Activated naive CD4-positive, alpha-beta T cell treated with anti-CD3 and anti-CD28 coated beads, Interleukin-2, amount 50 U/mL, for 16 hours (primary cell): ENCODE measurements at regions not wholly inside any gene's neighbourhood (a gene's known extent, or its start where the extent isn't known, plus 50 kb on each side); places are given as distances from the start of the nearest gene placed in this dataset.
"Not testable (repeated sequence)": the region's sequence is repeated elsewhere in the genome, so short reads cannot be mapped to it uniquely, and the experiment has no call there.

Experiments
- DNase-seq: peaks from one replicate; pipeline ENCODE4 v3.0.0-alpha.2; 2020

- no peak for DNase-seq
Measured at GRCh38 chr1:224061436-224061835, 52.5 kb upstream of the FBXO28 start.

- DNase-seq: no peak
Measured at GRCh38 chr1:224059897-224060427, 53.9 kb upstream of the FBXO28 start.

- DNase-seq: no peak
Measured at GRCh38 chr1:224058303-224058702, 55.6 kb upstream of the FBXO28 start.

- DNase-seq: no peak
Measured at GRCh38 chr1:224057461-224058199, 56.3 kb upstream of the FBXO28 start.

GRCh38 chr1:224054611-224055010, 59.3 kb upstream of the FBXO28 start:
- no peak for DNase-seq

- no peak for DNase-seq
Measured at GRCh38 chr1:224054012-224054411, 59.9 kb upstream of the FBXO28 start.

GRCh38 chr1:224053456-224053855, 60.5 kb upstream of the FBXO28 start:
- no peak for DNase-seq

GRCh38 chr1:224052772-224053171, 61.1 kb upstream of the FBXO28 start:
- DNase-seq: no peak

- DNase-seq: not testable (repeated sequence)
Measured at GRCh38 chr1:224051782-224052181, 62.1 kb upstream of the FBXO28 start.

GRCh38 chr1:224051086-224051406, 62.9 kb upstream of the FBXO28 start:
- no peak for DNase-seq

GRCh38 chr1:224047538-224047937, 66.4 kb upstream of the FBXO28 start:
- DNase-seq: no peak

GRCh38 chr1:224045556-224045955, 68.4 kb upstream of the FBXO28 start:
- no peak for DNase-seq

- DNase-seq: no peak
Measured at GRCh38 chr1:224044420-224044819, 69.5 kb upstream of the FBXO28 start.

GRCh38 chr1:224042557-224043118, 71.3 kb upstream of the FBXO28 start:
- DNase-seq: no peak

- no peak for DNase-seq
Measured at GRCh38 chr1:224041032-224041431, 72.9 kb upstream of the FBXO28 start.

GRCh38 chr1:224040423-224040822, 73.5 kb upstream of the FBXO28 start:
- not testable (repeated sequence) for DNase-seq

- not testable (repeated sequence) for DNase-seq
Measured at GRCh38 chr1:224040006-224040405, 73.9 kb upstream of the FBXO28 start.

GRCh38 chr1:224038832-224039231, 75.1 kb upstream of the FBXO28 start:
- DNase-seq: not testable (repeated sequence)

GRCh38 chr1:224037362-224037761, 76.5 kb upstream of the FBXO28 start:
- not testable (repeated sequence) for DNase-seq

- not testable (repeated sequence) for DNase-seq
Measured at GRCh38 chr1:224032608-224033276, 81.2 kb upstream of the FBXO28 start.

- DNase-seq: not testable (repeated sequence)
Measured at GRCh38 chr1:224031986-224032385, 81.9 kb upstream of the FBXO28 start.

GRCh38 chr1:224030257-224030656, 83.7 kb upstream of the FBXO28 start:
- not testable (repeated sequence) for DNase-seq

- DNase-seq: not testable (repeated sequence)
Measured at GRCh38 chr1:224029286-224030025, 84.5 kb upstream of the FBXO28 start.
